ENCODE measurements at regions not wholly inside any gene's neighbourhood (a gene's known extent, or its start where the extent isn't known, plus 50 kb on each side); places are given as distances from the start of the nearest gene placed in this dataset.

GRCh38 chr5:51650824-51651223 is 267.6 kb downstream of the ISL1 start:
- Histone ChIP-seq H3K27me3 (ENCODE audit: control insufficient read depth, insufficient read depth, low read length) (no peaks in the 10 kb centered on the region), H3K9me3 (ENCODE audit: control insufficient read depth in 2 of 3, insufficient read depth in 1 of 3, low read length in 3 of 3) (no peaks in the 10 kb centered on the region), H3K4me1 (ENCODE audit: control insufficient read depth in 2 of 3, insufficient read depth in 2 of 3, low read depth in 1 of 3, low read length in 3 of 3) (no peaks in the 10 kb centered on the region), H3K4me3 (ENCODE audit: low read length in 3 of 3) (no peak overlapping the region), H3K36me3 (ENCODE audit: control insufficient read depth in 2 of 3, insufficient read depth in 3 of 3, low read length in 3 of 3) (no peaks in the 10 kb centered on the region), H3K9ac (ENCODE audit: low read length in 3 of 3) (no peak overlapping the region), H3K27ac (ENCODE audit: low read depth in 2 of 2, low read length in 2 of 2) (no peak overlapping the region)
- no peak for FAIRE-seq
- TF ChIP-seq CTCF (IDR thresholded peaks at IDR 0.05; ENCODE audit: borderline replicate concordance, extremely low read depth, insufficient read depth): no peak
- intact Hi-C loops (cut with DNase I): no loop called here
- DNase-seq: no peak

GRCh38 chr5:51651476-51651875 is 268.2 kb downstream of the ISL1 start:
- H3K9me3 ChIP-seq (ENCODE audit: control insufficient read depth in 2 of 3, insufficient read depth in 1 of 3, low read length in 3 of 3): no peaks in the 10 kb centered on the region
- peak overlapping the region in 1 of 2 donors; percentile 35 for H3K27ac ChIP-seq (ENCODE audit: low read depth in 2 of 2, low read length in 2 of 2)
- intact Hi-C loops (cut with DNase I): no loop called here
- H3K36me3 ChIP-seq (ENCODE audit: control insufficient read depth in 2 of 3, insufficient read depth in 3 of 3, low read length in 3 of 3): no peaks in the 10 kb centered on the region
- DNase-seq (peak in 3 of 5 donors; percentile 17 to 69 (median 56)), FAIRE-seq (no peak)
- no peaks in the 10 kb centered on the region for H3K4me1 ChIP-seq (ENCODE audit: control insufficient read depth in 2 of 3, insufficient read depth in 2 of 3, low read depth in 1 of 3, low read length in 3 of 3)
- no peak overlapping the region for H3K9ac ChIP-seq (ENCODE audit: low read length in 3 of 3)
- no peaks in the 10 kb centered on the region for H3K27me3 ChIP-seq (ENCODE audit: control insufficient read depth, insufficient read depth, low read length)
- TF ChIP-seq CTCF (IDR thresholded peaks at IDR 0.05; ENCODE audit: borderline replicate concordance, extremely low read depth, insufficient read depth): no peak
- no peak overlapping the region for H3K4me3 ChIP-seq (ENCODE audit: low read length in 3 of 3)

GRCh38 chr5:51651889-51652288 is 268.6 kb downstream of the ISL1 start:
- Histone ChIP-seq H3K9ac (ENCODE audit: low read length in 3 of 3) (no peak overlapping the region), H3K27me3 (ENCODE audit: control insufficient read depth, insufficient read depth, low read length) (no peaks in the 10 kb centered on the region), H3K27ac (ENCODE audit: low read depth in 2 of 2, low read length in 2 of 2) (no peak overlapping the region), H3K9me3 (ENCODE audit: control insufficient read depth in 2 of 3, insufficient read depth in 1 of 3, low read length in 3 of 3) (no peaks in the 10 kb centered on the region), H3K4me1 (ENCODE audit: control insufficient read depth in 2 of 3, insufficient read depth in 2 of 3, low read depth in 1 of 3, low read length in 3 of 3) (no peaks in the 10 kb centered on the region), H3K36me3 (ENCODE audit: control insufficient read depth in 2 of 3, insufficient read depth in 3 of 3, low read length in 3 of 3) (no peaks in the 10 kb centered on the region), H3K4me3 (ENCODE audit: low read length in 3 of 3) (no peak overlapping the region)
- DNase-seq: no peak
- intact Hi-C loops (cut with DNase I): no loop called here
- peak; percentile 17 for FAIRE-seq
- no peak for TF ChIP-seq CTCF (IDR thresholded peaks at IDR 0.05; ENCODE audit: borderline replicate concordance, extremely low read depth, insufficient read depth)

GRCh38 chr5:51652980-51653379 is 269.7 kb downstream of the ISL1 start:
- intact Hi-C loops (cut with DNase I): no loop called here
- Histone ChIP-seq H3K27me3 (ENCODE audit: control insufficient read depth, insufficient read depth, low read length) (no peaks in the 10 kb centered on the region), H3K27ac (ENCODE audit: low read depth in 2 of 2, low read length in 2 of 2) (no peak overlapping the region), H3K36me3 (ENCODE audit: control insufficient read depth in 2 of 3, insufficient read depth in 3 of 3, low read length in 3 of 3) (no peaks in the 10 kb centered on the region), H3K9me3 (ENCODE audit: control insufficient read depth in 2 of 3, insufficient read depth in 1 of 3, low read length in 3 of 3) (no peaks in the 10 kb centered on the region), H3K9ac (ENCODE audit: low read length in 3 of 3) (no peak overlapping the region), H3K4me1 (ENCODE audit: control insufficient read depth in 2 of 3, insufficient read depth in 2 of 3, low read depth in 1 of 3, low read length in 3 of 3) (no peaks in the 10 kb centered on the region), H3K4me3 (ENCODE audit: low read length in 3 of 3) (no peak overlapping the region)
- no peak for DNase-seq
- TF ChIP-seq CTCF (IDR thresholded peaks at IDR 0.05; ENCODE audit: borderline replicate concordance, extremely low read depth, insufficient read depth): no peak
- no peak for FAIRE-seq
